K562 (cell line): ENCODE measurements at regions not wholly inside any gene's neighbourhood (a gene's known extent, or its start where the extent isn't known, plus 50 kb on each side); places are given as distances from the start of the nearest gene placed in this dataset.

Source experiments
- CTCF ChIP-seq, 3 experiments: IDR thresholded peaks in 2 of 3; conservative IDR thresholded peaks in 1 of 3; 2 replicates each; pipeline ENCODE4 v1.5.1; 2011 to 2012; ENCODE audit warnings: low read length in 3 of 3, mild to moderate bottlenecking in 3 of 3, control low read depth in 2 of 3, improper control_type of control experiment in 1 of 3, inconsistent platforms in 1 of 3, low read depth in 1 of 3, mixed read lengths in 1 of 3, moderate library complexity in 1 of 3; ENCODE audit not compliant: insufficient read depth in 2 of 3
- HDAC8 ChIP-seq: fragments of 450-650 bp; IDR thresholded peaks from 2 replicates; pipeline ENCODE4 v1.6.1; 2016; ENCODE audit warnings: mild to moderate bottlenecking, missing genetic modification characterization, moderate library complexity, missing compliant biosample characterization
- ZNF212 ChIP-seq: fragments of 450-650 bp; formaldehyde crosslinking; IDR thresholded peaks from 2 replicates; pipeline ENCODE4 v1.4.0; 2020; ENCODE audit warnings: mild to moderate bottlenecking

DNA sequence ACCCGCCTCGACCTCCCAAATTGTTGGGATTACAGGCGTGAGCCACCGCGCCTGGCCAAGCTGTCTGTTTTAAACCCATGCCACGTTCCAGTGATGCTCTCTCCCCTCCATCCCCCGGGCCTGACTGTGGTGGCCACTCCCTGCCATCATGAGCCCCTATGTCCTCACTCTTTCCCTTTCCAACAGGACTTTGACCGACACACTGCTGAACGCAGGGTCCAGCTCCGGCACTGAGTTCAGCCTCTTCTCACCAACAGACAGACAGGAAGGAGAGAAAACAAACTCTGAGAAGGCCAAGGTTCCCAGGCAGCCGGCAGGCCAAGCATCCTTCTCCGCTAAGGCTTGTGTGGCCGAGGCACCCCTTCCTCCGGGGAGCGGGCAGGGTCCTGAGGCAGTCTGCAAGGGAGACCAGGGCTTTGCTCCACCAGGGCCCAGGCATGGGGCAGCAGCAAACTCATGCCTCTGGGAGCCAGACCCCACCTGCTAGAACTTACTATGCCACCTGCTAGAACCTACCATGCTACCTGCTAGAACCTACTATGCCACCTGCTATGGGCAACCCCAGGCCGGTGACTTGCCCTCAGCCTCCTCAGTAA lies 152.7 kb downstream of the CRYBB2 start:
- TF ChIP-seq CTCF (IDR thresholded peaks at IDR 0.05 in 2 of 3, conservative IDR thresholded peaks at IDR 0.05 in 1 of 3; ENCODE audit: insufficient read depth in 2 of 3, low read depth in 1 of 3, low read length in 3 of 3) (no peak), HDAC8 (tag) (no peak), ZNF212 (no peak)
